Left lung (tissue), 4 donors: ENCODE measurements at regions not wholly inside any gene's neighbourhood (a gene's known extent, or its start where the extent isn't known, plus 50 kb on each side); places are given as distances from the start of the nearest gene placed in this dataset.

Experiments
- ATAC-seq: fragments of 200-7000 bp; cut with Tn5 transposase; one replicate; pipeline ENCODE4 v1.9.1; 2020; ENCODE audit warnings: moderate library complexity
- DNase-seq, 4 donors: peaks; one replicate each; pipeline ENCODE4 v3.0.0-alpha.2; 2013 to 2020
- H3K27ac ChIP-seq, 2 donors: fragments of 200-600 bp; sonication (generic) in 1 of 2; one replicate each; pipeline versions ENCODE4 v1.5.0 to v1.8.0; 2020 to 2021
- H3K27me3 ChIP-seq, 2 donors: fragments of 200-600 bp; sonication (generic) in 1 of 2; one replicate each; pipeline versions ENCODE4 v1.5.0 to v1.8.0; 2020 to 2021
- H3K36me3 ChIP-seq, 2 donors: fragments of 200-600 bp; sonication (generic) in 1 of 2; one replicate each; pipeline versions ENCODE4 v1.5.0 to v1.8.0; 2020 to 2021
- H3K4me1 ChIP-seq, 2 donors: fragments of 200-600 bp; one replicate each; pipeline ENCODE4 v1.8.0; 2021
- H3K4me3 ChIP-seq, 2 donors: fragments of 200-600 bp; sonication (generic) in 1 of 2; one replicate each; pipeline versions ENCODE4 v1.5.0 to v1.8.0; 2020 to 2021; ENCODE audit warnings: mild to moderate bottlenecking in 1 of 2
- H3K9me3 ChIP-seq, 2 donors: fragments of 200-600 bp; sonication (generic) in 1 of 2; one replicate each; pipeline versions ENCODE4 v1.5.0 to v1.8.0; 2020 to 2021
- CTCF ChIP-seq, 2 donors: fragments of 200-600 bp; sonication (generic) in 1 of 2; IDR thresholded peaks; one replicate each; pipeline versions ENCODE4 v1.5.0 to v1.8.0; 2021; ENCODE audit warnings: antibody characterized with exemption in 2 of 2
- intact Hi-C, 2 donors: fragments of 100-400 bp; cut with DNase I; formaldehyde crosslinking; loops; one replicate each; pipeline versions ENCODE4 v1.11.2 to v1.14.2; 2022
- donor health status: DM: no; HTN: yes; CAD: no.
- donor health status: DM: no; HTN: no; CAD: no.

- DNase-seq (no peak), ATAC-seq (no peak)
- Histone ChIP-seq H3K4me1 (no peaks in the 10 kb centered on the region), H3K27ac (no peak overlapping the region), H3K9me3 (no peaks in the 10 kb centered on the region), H3K36me3 (no peaks in the 10 kb centered on the region), H3K4me3 (no peak overlapping the region), H3K27me3 (no peaks in the 10 kb centered on the region)
- no peak for TF ChIP-seq CTCF (IDR thresholded peaks at IDR 0.05)
- intact Hi-C loops: no loop called here
These were observed 566.9 kb upstream of the RGMB start for GRCh38 chr5:98206566-98206965.

DNA sequence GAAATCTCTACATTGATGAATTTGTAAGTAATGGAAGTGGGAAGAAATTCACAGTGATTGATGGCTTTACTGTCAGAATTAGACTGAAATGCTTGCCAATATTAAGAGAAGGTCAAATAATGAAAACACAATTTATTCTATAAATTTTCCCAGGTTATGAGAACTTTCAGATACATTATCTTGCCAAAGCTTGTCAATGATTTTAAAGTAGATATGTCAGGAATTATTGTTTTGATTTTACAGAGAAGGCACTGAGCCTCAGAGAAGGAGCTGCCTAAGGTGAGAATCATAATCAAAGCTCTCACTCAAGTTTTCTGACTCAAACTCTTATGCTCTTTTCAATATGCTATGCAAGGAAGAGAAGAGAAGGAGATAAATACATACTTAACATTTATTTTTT, 564.0 kb upstream of the RGMB start:
- ATAC-seq: no peak
- DNase-seq: no peak
- intact Hi-C loops: no loop called here
- Histone ChIP-seq H3K27me3 (no peaks in the 10 kb centered on the region), H3K4me3 (no peak overlapping the region), H3K36me3 (no peaks in the 10 kb centered on the region), H3K27ac (no peak overlapping the region), H3K4me1 (no peaks in the 10 kb centered on the region), H3K9me3 (no peaks in the 10 kb centered on the region)
- no peak for TF ChIP-seq CTCF (IDR thresholded peaks at IDR 0.05)

GRCh38 chr5:98214240-98215051, 559.0 kb upstream of the RGMB start:
- no peaks in the 10 kb centered on the region for H3K27me3 ChIP-seq
- intact Hi-C loops: no loop called here
- no peak overlapping the region for H3K4me3 ChIP-seq
- no peak overlapping the region for H3K27ac ChIP-seq
- ATAC-seq: no peak
- DNase-seq: peak in 1 of 4 donors; percentile 34
- no peaks in the 10 kb centered on the region for H3K36me3 ChIP-seq
- no peaks in the 10 kb centered on the region for H3K4me1 ChIP-seq
- H3K9me3 ChIP-seq: no peaks in the 10 kb centered on the region
- TF ChIP-seq CTCF (IDR thresholded peaks at IDR 0.05): no peak

DNA sequence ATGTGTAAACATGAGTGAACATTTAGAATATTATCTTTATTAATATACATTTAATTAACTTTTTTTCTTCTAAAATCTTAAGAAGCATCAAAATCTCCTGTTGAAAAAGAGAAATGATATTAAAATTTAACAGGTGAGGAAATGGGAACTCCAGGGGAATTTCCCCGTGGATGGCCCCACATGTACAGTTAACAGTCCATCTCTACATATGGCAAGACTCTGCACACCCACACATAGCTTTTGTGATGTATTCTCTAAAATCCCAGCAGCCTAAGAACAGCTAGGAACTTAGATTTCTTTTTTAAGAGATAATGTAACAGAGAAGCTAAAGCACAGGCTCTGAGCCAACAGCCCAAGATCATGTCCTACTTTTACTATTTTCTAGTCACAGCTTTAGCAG, 556.3 kb upstream of the RGMB start:
- DNase-seq (no peak), ATAC-seq (no peak)
- H3K9me3 ChIP-seq: peaks cover 0 to 1% of the 10 kb centered on the region in 2 donors
- H3K36me3 ChIP-seq: no peaks in the 10 kb centered on the region
- no peak overlapping the region for H3K4me3 ChIP-seq
- H3K27me3 ChIP-seq: no peaks in the 10 kb centered on the region
- intact Hi-C loops: no loop called here
- no peaks in the 10 kb centered on the region for H3K4me1 ChIP-seq
- no peak for TF ChIP-seq CTCF (IDR thresholded peaks at IDR 0.05)
- H3K27ac ChIP-seq: no peak overlapping the region

DNA sequence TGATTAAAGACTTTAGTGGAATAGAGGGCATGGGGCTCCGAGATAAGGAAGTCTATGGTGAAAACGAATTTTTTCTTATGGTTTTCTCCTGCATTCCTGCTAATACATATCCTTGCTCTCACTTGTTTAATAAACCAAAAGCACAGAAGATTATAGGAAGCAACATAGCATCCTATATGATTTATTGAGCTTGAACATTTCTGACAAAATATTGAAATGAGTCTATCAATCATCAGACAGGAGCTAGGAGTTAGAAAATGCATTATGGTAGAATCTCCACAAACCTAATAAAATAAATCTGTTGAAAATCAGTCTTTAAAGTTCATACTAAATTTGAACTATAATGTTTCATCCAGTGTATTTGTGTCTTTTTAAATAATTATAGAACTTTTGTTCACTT, 554.6 kb upstream of the RGMB start:
- no peak for TF ChIP-seq CTCF (IDR thresholded peaks at IDR 0.05)
- no peak for ATAC-seq
- H3K27me3 ChIP-seq: no peaks in the 10 kb centered on the region
- no peak overlapping the region for H3K27ac ChIP-seq
- no peak overlapping the region for H3K4me3 ChIP-seq
- intact Hi-C loops: no loop called here
- peaks cover 0 to 4% of the 10 kb centered on the region in 2 donors for H3K9me3 ChIP-seq
- H3K36me3 ChIP-seq: no peaks in the 10 kb centered on the region
- no peaks in the 10 kb centered on the region for H3K4me1 ChIP-seq
- DNase-seq: no peak
